ENCODE measurements at regions not wholly inside any gene's neighbourhood (a gene's known extent, or its start where the extent isn't known, plus 50 kb on each side); places are given as distances from the start of the nearest gene placed in this dataset.
A peak's percentile ranks its signal among the peaks of the same experiment; 100 is the strongest.

DNA sequence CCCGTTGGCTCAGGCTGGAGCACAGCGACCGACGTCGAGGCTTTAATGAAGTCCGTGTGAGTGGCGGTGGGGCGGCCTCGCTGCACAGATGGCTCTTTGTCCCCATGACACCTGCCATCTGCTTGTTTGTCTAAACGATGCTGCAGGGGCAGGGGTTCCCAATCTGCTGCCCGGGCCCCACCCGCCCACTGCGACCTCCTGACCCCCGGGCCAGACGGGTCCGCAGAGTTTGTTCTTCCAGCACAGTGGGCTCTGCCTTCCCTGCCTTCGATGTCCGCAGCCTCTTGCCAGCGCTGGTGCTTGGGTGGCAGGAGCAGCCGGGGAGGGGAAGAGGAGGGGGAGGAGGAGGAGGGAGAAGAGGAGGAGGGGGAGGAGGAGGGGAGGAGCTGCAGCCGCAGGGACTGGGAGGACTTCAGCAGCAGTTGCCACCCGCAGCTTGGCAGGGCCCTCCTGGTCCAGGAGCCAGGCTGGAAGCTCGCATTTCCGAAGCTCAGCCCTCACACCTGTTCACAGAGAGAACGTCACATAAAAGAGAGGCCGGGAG is 210.0 kb downstream of the DLL1 start:
- Histone ChIP-seq H2BK20ac (ENCODE audit: low read length) (no peak overlapping the region), H3K4me2 (ENCODE audit: insufficient read depth in 1 of 2, low read depth in 2 of 2, low read length in 2 of 2) (no peak overlapping the region), H4K5ac (ENCODE audit: insufficient read length, low read depth, low read length) (no peak overlapping the region), H2AFZ (ENCODE audit: low read length) (no peak overlapping the region), H3K18ac (ENCODE audit: extremely low read depth, low read length) (no peak overlapping the region; the same call in 1 of the 2 replicates), H2AK5ac (ENCODE audit: low read depth, low read length) (no peak overlapping the region), H3K4me1 (replicated peaks in 1 of 4; ENCODE audit: control insufficient read depth in 3 of 4, insufficient read depth in 4 of 4, low read length in 3 of 4) (no peaks in the 10 kb centered on the region), H3K79me2 (ENCODE audit: control insufficient read depth in 1 of 2, insufficient read depth in 2 of 2, low read length in 2 of 2) (no peaks in the 10 kb centered on the region), H3K4me3 (ENCODE audit: extremely low read depth in 1 of 4, insufficient read depth in 2 of 4, low read depth in 3 of 4, low read length in 4 of 4) (no peak overlapping the region), H2BK5ac (ENCODE audit: low read depth, low read length) (no peak overlapping the region), H3K23me2 (ENCODE audit: low read depth, low read length) (no peaks in the 10 kb centered on the region), H4K91ac (replicated peaks; ENCODE audit: insufficient read length, low read length) (no peak overlapping the region), H2BK120ac (replicated peaks; ENCODE audit: low read depth, low read length) (no peak overlapping the region), H4K8ac (ENCODE audit: extremely low read depth, insufficient read depth, low read length) (peak overlapping the region; percentile 0; the same call in 1 of the 2 replicates), H3K4ac (replicated peaks; ENCODE audit: insufficient read length, low read depth, low read length) (no peak overlapping the region), H2BK12ac (ENCODE audit: low read depth, low read length) (no peak overlapping the region), H3K9ac (replicated peaks in 1 of 4; ENCODE audit: extremely low read depth in 1 of 4, low read depth in 3 of 4, low read length in 3 of 4) (no peak overlapping the region), H3K27ac (ENCODE audit: low read depth, low read length) (no peak overlapping the region), H3K36me3 (ENCODE audit: control insufficient read depth in 2 of 4, insufficient read depth in 4 of 4, low read length in 3 of 4) (no peaks in the 10 kb centered on the region; a peak in 1 of 8 replicates), H3K27me3 (replicated peaks in 1 of 4; ENCODE audit: control insufficient read depth in 3 of 4, extremely low read depth in 1 of 4, insufficient read depth in 3 of 4, low read length in 3 of 4) (no peaks in the 10 kb centered on the region), H3K14ac (ENCODE audit: insufficient read length) (no peak overlapping the region), H4K20me1 (replicated peaks in 1 of 2; ENCODE audit: control insufficient read depth in 1 of 2, insufficient read depth in 2 of 2, low read length in 2 of 2) (no peaks in the 10 kb centered on the region), H2BK15ac (ENCODE audit: low read length) (no peak overlapping the region), H3K56ac (replicated peaks; ENCODE audit: insufficient read length, low read depth, low read length) (no peak overlapping the region), H3K23ac (ENCODE audit: insufficient read length) (no peak overlapping the region), H3K9me3 (ENCODE audit: insufficient read depth in 2 of 2, low read depth in 1 of 2, low read length in 1 of 2) (peaks cover 0 to 8% of the 10 kb centered on the region in 2 experiments; a peak in 3 of 4 replicates), H3K79me1 (ENCODE audit: low read depth, low read length) (no peaks in the 10 kb centered on the region)
- no peak for FAIRE-seq
- TF ChIP-seq CTBP2 (IDR thresholded peaks at IDR 0.05; ENCODE audit: borderline replicate concordance, insufficient read depth, insufficient read length, low read length) = no peak
- peak in 1 of 2 experiments; percentile 36 for DNase-seq (ENCODE audit: low read depth in 1 of 2, low spot score in 2 of 2)
- ChIA-PET CTCF (ENCODE audit: partially characterized antibody) (no interaction called here), POLR2A (ENCODE audit: partially characterized antibody) (no interaction called here)
- WGBS, 2 experiments (ENCODE audit: extremely low coverage in 1 of 2, insufficient coverage in 1 of 2, insufficient read length in 1 of 2, insufficient replicate concordance in 2 of 2, low coverage in 1 of 2, low lambda C conversion rate in 2 of 2, missing lambda C conversion rate in 1 of 2) = 92% methylated on average over 18 of the region's 26 CpGs; no CpG with 5 or more reads in 1 of the 2 experiments

Data from H1 (cell line).